Activated T-helper 17 cell treated with anti-CD3 and anti-CD28 coated beads, Interleukin-2, amount 50 U/mL, for 72 hours (primary cell): ENCODE measurements at regions not wholly inside any gene's neighbourhood (a gene's known extent, or its start where the extent isn't known, plus 50 kb on each side); places are given as distances from the start of the nearest gene placed in this dataset.
"Not testable (repeated sequence)": the region's sequence is repeated elsewhere in the genome, so short reads cannot be mapped to it uniquely, and the experiment has no call there.

Source experiments
- ATAC-seq: fragments of 150-1000 bp; cut with Tn5 transposase; replicated peaks from 2 replicates; pipeline ENCODE4 v1.10.0; 2021; ENCODE audit warnings: mild to moderate bottlenecking, moderate library complexity
- H3K27ac Mint-ChIP-seq: one replicate; pipeline ENCODE4 v1.8.0; 2022; ENCODE audit warnings: mixed read lengths
- H3K27me3 Mint-ChIP-seq: one replicate; pipeline ENCODE4 v1.8.0; 2022; ENCODE audit warnings: mixed read lengths
- H3K36me3 Mint-ChIP-seq: one replicate; pipeline ENCODE4 v1.8.0; 2022; ENCODE audit warnings: low read depth, mild to moderate bottlenecking, mixed read lengths
- H3K4me1 Mint-ChIP-seq: one replicate; pipeline ENCODE4 v1.8.0; 2022; ENCODE audit warnings: mixed read lengths
- H3K4me3 Mint-ChIP-seq: one replicate; pipeline ENCODE4 v1.8.0; 2022; ENCODE audit warnings: mild to moderate bottlenecking, mixed read lengths
- H3K9me3 Mint-ChIP-seq: one replicate; pipeline ENCODE4 v1.8.0; 2022; ENCODE audit warnings: mixed read lengths

DNA sequence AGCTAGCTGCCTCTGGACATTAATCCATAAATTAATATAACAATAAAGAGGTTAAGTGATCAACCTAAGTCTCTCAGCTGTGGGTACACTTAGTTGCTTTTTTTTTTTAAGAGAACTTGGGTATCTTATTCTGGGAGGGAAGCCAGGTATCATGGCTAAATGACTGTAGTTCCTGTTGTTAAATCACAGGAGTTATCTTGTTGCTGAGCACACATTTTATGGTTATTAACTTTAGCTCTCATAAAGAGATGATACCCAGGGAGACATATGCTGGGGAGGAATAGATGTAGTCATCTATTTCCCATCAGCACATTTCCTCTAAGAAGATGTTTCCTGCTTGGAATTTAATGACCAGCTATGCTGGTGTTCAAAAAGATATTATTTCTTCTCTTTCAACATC, 227.8 kb downstream of the PTGER3 start:
- ATAC-seq, result no peak
- H3K4me3 Mint-ChIP-seq, result no peak overlapping the region
- no peaks in the 10 kb centered on the region for H3K27me3 Mint-ChIP-seq
- no peaks in the 10 kb centered on the region for H3K9me3 Mint-ChIP-seq
- H3K4me1 Mint-ChIP-seq, result no peaks in the 10 kb centered on the region
- no peak overlapping the region for H3K27ac Mint-ChIP-seq
- no peaks in the 10 kb centered on the region for H3K36me3 Mint-ChIP-seq

- Mint-ChIP-seq H3K27me3 (no peaks in the 10 kb centered on the region), H3K27ac (no peak overlapping the region), H3K4me3 (no peak overlapping the region), H3K9me3 (peaks cover 4% of the 10 kb centered on the region), H3K36me3 (no peaks in the 10 kb centered on the region), H3K4me1 (no peaks in the 10 kb centered on the region)
- ATAC-seq, result no peak
Measured at GRCh38 chr1:70820396-70820795, 227.2 kb downstream of the PTGER3 start.

- no peak for ATAC-seq
- Mint-ChIP-seq H3K4me1 (no peaks in the 10 kb centered on the region), H3K27me3 (no peaks in the 10 kb centered on the region), H3K9me3 (peaks cover 4% of the 10 kb centered on the region), H3K4me3 (no peak overlapping the region), H3K36me3 (no peaks in the 10 kb centered on the region), H3K27ac (no peak overlapping the region)
Measured at GRCh38 chr1:70820995-70821394, 226.6 kb downstream of the PTGER3 start.

DNA sequence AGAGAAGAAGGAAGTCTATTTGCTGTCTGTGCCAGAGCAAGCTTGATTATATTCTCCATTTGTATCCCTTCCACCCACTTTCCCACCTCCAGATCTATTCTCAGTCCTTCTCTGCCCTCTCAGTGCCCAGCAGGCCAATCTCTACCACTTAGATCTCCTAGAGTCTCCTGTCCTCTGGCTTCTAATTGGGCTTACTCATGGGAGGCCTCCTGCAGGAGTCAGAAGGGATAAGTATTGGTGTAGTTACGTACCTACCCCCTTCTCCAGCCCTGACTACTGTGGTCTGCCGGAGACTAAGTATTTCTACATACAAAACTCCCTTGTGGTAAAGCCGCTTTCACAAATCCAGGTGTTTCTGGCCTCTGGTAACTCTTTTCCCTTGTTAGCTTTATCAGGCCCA, 221.2 kb downstream of the PTGER3 start:
- Mint-ChIP-seq H3K27me3 (no peaks in the 10 kb centered on the region), H3K36me3 (no peaks in the 10 kb centered on the region), H3K4me3 (no peak overlapping the region), H3K4me1 (no peaks in the 10 kb centered on the region), H3K27ac (no peak overlapping the region), H3K9me3 (peaks cover 9% of the 10 kb centered on the region)
- ATAC-seq, result no peak

DNA sequence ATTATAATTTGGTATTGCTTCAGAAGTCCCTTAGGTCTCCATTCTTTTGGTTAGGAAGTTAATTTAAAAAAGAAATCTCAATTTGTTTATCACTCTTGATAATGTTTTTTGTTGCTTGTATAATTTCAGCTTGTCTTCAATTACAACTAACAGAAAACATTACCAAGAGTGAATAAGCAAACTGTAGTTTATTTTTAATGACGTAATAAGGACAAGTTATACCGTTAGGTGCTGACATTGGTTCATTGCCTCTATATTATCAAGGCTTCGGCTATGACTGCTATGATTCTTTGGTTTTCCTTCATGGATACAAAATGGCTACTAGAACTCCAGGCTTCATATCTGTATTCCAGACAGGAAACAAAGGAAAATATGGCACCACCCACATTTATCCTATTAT, 220.6 kb downstream of the PTGER3 start:
- no peak for ATAC-seq
- H3K27me3 Mint-ChIP-seq, result no peaks in the 10 kb centered on the region
- H3K4me3 Mint-ChIP-seq, result no peak overlapping the region
- peaks cover 9% of the 10 kb centered on the region for H3K9me3 Mint-ChIP-seq
- H3K36me3 Mint-ChIP-seq, result no peaks in the 10 kb centered on the region
- H3K4me1 Mint-ChIP-seq, result no peaks in the 10 kb centered on the region
- no peak overlapping the region for H3K27ac Mint-ChIP-seq

DNA sequence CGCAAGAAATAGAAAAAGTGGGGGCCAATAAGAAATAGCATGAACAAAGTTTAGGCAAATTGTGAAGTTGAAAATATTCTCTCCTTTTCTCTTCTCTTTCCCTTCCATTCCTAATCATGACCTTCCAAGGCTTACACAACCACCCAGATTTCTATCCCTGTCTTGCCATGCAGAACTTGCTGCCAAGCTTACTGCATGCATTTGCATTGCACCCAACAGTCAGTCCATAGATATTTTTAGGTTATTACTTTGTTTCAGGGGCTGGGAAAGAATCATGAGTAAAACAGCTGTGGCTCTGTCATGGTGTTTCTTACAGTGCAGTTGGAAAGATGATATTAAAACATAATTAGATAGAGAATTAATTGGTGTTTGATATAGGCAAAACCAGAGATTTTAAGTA, 219.4 kb downstream of the PTGER3 start:
- Mint-ChIP-seq H3K4me3 (no peak overlapping the region), H3K4me1 (no peaks in the 10 kb centered on the region), H3K9me3 (peaks cover 9% of the 10 kb centered on the region), H3K27ac (no peak overlapping the region), H3K36me3 (no peaks in the 10 kb centered on the region), H3K27me3 (no peaks in the 10 kb centered on the region)
- ATAC-seq, result no peak

DNA sequence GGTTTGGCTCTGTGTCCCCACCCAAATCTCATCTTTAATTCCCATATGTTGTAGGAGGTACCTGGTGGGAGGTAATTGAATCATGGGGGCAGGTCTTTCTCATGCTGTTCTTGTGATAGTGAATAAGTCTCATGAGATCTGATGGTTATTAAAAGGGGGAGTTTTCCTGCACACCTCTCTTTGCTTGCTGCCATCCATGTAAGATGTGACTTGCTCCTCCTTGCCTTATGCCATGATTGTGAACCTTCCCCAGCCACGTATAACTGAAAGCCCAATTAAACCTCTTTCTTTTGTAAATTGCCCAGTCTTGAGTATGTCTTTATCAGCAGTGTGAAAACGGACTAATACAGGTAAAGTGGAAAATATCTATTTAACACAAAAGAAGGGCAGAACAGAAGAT, 213.3 kb downstream of the PTGER3 start:
- not testable (repeated sequence) for ATAC-seq, H3K27me3 Mint-ChIP-seq, H3K27ac Mint-ChIP-seq, H3K9me3 Mint-ChIP-seq, H3K4me3 Mint-ChIP-seq, H3K4me1 Mint-ChIP-seq, H3K36me3 Mint-ChIP-seq

GRCh38 chr1:70836456-70836855, 211.2 kb downstream of the PTGER3 start:
- Mint-ChIP-seq H3K27ac (no peak overlapping the region), H3K36me3 (no peaks in the 10 kb centered on the region), H3K9me3 (no peaks in the 10 kb centered on the region), H3K4me3 (no peak overlapping the region), H3K27me3 (no peaks in the 10 kb centered on the region), H3K4me1 (no peaks in the 10 kb centered on the region)
- ATAC-seq, result no peak

DNA sequence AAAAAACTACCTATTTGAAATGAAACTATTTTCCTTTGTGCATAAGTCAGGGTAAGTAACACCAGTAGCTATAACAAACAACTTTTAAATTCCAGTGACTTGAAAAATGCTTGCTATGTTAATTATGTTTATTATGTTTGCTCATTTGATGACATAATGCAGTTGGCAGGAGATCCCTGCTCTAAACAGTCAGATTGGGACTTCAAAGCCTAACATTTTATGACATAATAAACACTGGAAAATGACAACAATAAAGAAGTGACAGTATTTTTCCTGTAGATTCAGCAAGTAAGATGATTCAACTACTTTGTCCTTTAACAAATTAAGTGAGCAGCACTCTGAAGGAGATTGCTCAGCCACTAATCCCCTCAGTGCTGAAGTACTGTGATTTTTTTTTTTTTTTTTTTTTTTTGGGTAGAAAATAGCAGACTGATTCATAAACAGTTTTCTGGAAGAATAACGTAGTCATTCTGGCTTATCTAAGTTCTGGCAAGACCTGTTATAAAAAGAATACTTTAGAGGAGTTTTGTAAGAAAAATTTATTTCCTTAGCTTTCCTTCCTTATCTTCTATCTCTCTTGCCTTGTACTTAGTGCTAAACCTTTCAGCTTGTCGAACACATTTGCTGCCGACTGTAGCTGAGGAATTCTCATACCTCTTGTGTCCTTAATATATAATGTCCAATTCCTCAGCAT, 207.2 kb downstream of the PTGER3 start:
- ATAC-seq, result no peak
- H3K9me3 Mint-ChIP-seq, result peaks cover 5% of the 10 kb centered on the region
- no peaks in the 10 kb centered on the region for H3K27me3 Mint-ChIP-seq
- H3K36me3 Mint-ChIP-seq, result no peaks in the 10 kb centered on the region
- H3K27ac Mint-ChIP-seq, result no peak overlapping the region
- H3K4me1 Mint-ChIP-seq, result no peaks in the 10 kb centered on the region
- H3K4me3 Mint-ChIP-seq, result no peak overlapping the region

- Mint-ChIP-seq H3K4me1 (no peaks in the 10 kb centered on the region), H3K27me3 (no peaks in the 10 kb centered on the region), H3K4me3 (no peak overlapping the region), H3K9me3 (peaks cover 5% of the 10 kb centered on the region), H3K36me3 (no peaks in the 10 kb centered on the region), H3K27ac (no peak overlapping the region)
- ATAC-seq, result no peak
Measured at GRCh38 chr1:70842562-70842961, 205.1 kb downstream of the PTGER3 start.

DNA sequence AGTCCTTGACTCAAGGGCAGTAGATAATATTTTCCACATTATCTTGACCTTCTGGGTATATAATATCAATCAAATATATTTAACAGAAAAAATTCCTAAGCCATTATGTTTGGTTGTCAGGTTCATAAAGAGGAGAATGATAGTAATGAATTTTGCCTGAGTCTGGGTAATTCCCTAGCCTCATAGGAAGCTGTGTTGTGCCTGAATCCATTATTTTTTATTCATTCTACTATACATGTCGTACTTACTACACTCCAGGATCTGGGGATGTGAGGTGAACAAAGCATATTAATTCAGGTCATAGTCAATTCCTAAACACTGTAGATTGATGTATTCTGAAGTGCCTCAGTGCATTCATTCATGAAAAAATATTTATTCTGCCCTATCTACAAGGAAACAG, 204.2 kb downstream of the PTGER3 start:
- Mint-ChIP-seq H3K27me3 (no peaks in the 10 kb centered on the region), H3K36me3 (no peaks in the 10 kb centered on the region), H3K27ac (no peak overlapping the region), H3K4me1 (no peaks in the 10 kb centered on the region), H3K9me3 (peaks cover 5% of the 10 kb centered on the region), H3K4me3 (no peak overlapping the region)
- no peak for ATAC-seq

DNA sequence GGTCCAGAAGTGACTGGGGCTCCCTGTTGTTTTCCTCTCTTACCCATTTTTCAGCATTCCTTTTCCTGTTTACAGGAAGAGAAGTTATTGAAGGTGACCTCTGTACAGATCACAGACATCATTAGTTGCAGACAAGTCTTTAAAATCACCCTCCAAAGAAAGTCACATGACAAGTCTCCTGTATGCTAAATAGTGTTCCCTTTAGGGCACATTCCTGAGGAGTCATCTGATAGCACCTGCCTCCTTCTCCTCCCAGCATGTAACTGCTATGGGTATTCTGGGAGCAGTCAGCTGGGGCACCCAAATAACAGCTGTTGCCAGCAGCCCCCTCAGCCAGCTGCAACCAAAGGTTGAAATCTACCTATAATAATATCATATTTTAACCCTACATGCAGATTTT, 200.6 kb downstream of the PTGER3 start:
- Mint-ChIP-seq H3K4me3 (no peak overlapping the region), H3K27ac (no peak overlapping the region), H3K36me3 (no peaks in the 10 kb centered on the region), H3K27me3 (no peaks in the 10 kb centered on the region), H3K9me3 (peaks cover 10% of the 10 kb centered on the region), H3K4me1 (no peaks in the 10 kb centered on the region)
- ATAC-seq, result no peak

DNA sequence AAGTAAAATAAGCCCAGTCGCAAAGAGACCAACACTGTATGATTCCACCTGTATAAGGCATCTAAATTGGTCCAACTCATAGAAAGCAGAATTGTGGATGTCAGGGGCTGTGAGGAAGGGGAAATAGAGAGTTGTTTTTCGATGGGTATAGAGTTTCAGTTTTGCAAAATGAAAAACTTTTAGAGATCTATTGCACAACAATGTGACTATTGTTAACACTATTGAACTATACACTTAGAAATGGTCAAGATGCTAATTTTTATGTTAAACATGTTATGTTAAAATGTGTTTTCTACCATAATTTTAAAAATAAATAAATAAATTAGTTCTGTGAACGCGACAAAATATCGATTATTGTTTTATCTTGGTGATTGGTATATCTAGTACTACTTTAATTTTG, 192.4 kb downstream of the PTGER3 start:
- no peaks in the 10 kb centered on the region for H3K36me3 Mint-ChIP-seq
- no peaks in the 10 kb centered on the region for H3K27me3 Mint-ChIP-seq
- ATAC-seq, result no peak
- H3K9me3 Mint-ChIP-seq, result peaks cover 5% of the 10 kb centered on the region
- no peak overlapping the region for H3K4me3 Mint-ChIP-seq
- H3K4me1 Mint-ChIP-seq, result no peaks in the 10 kb centered on the region
- no peak overlapping the region for H3K27ac Mint-ChIP-seq

- H3K4me1 Mint-ChIP-seq, result no peaks in the 10 kb centered on the region
- ATAC-seq, result no peak
- H3K9me3 Mint-ChIP-seq, result peaks cover 1% of the 10 kb centered on the region
- no peaks in the 10 kb centered on the region for H3K27me3 Mint-ChIP-seq
- H3K4me3 Mint-ChIP-seq, result no peak overlapping the region
- no peak overlapping the region for H3K27ac Mint-ChIP-seq
- no peaks in the 10 kb centered on the region for H3K36me3 Mint-ChIP-seq
Measured at GRCh38 chr1:70856201-70856600, 191.4 kb downstream of the PTGER3 start.

DNA sequence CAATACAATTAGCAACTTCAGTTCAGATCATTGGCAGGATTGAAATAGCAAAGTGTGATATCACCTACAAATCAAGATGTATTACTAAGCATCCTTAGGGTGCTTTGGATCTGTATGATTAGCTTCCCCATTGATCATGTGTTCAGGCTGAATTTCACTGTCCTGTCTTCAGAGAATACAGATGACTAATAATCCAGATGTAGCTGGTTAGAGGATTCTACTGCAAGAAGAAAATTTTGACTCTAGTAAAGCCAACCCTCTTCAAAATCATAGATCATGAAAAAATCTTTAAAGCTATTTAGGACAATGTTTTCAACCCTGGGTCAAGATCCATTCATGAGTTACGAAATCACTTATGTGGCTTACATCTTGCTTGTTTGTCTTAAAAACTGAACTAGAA, 184.4 kb downstream of the PTGER3 start:
- no peaks in the 10 kb centered on the region for H3K27me3 Mint-ChIP-seq
- H3K36me3 Mint-ChIP-seq, result no peaks in the 10 kb centered on the region
- peaks cover 5% of the 10 kb centered on the region for H3K9me3 Mint-ChIP-seq
- no peak overlapping the region for H3K27ac Mint-ChIP-seq
- ATAC-seq, result no peak
- no peaks in the 10 kb centered on the region for H3K4me1 Mint-ChIP-seq
- H3K4me3 Mint-ChIP-seq, result no peak overlapping the region

- Mint-ChIP-seq H3K27ac (no peak overlapping the region), H3K4me1 (no peaks in the 10 kb centered on the region), H3K9me3 (peaks cover 9% of the 10 kb centered on the region), H3K27me3 (no peaks in the 10 kb centered on the region), H3K4me3 (no peak overlapping the region), H3K36me3 (no peaks in the 10 kb centered on the region)
- no peak for ATAC-seq
Measured at GRCh38 chr1:70864302-70864701, 183.3 kb downstream of the PTGER3 start.
